ENCODE measurements at regions not wholly inside any gene's neighbourhood (a gene's known extent, or its start where the extent isn't known, plus 50 kb on each side); places are given as distances from the start of the nearest gene placed in this dataset.

DNA sequence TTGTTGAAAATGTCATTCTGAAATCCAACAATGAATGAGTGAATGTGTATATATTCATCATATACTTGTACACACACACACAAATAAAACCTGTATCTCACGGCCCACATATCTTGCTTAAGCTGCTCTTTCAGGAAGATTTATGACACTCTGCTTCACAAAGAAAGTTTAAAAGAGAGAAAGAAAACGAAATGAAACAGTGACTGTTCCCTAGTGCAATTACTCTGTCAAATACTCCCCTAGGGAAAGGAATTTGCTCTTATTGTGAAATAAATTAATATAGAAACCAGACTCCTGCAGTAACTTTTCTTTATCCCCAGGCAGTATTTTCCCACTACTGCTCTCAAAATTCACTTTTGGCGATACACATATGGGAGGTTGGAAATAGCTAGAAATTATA lies 329.1 kb downstream of the VPS13C start:
- no peak for TF ChIP-seq SP1 (IDR thresholded peaks at IDR 0.05)
- TF ChIP-seq BHLHE40 (IDR thresholded peaks at IDR 0.05; ENCODE audit: borderline replicate concordance) = no peak
- no peak for TF ChIP-seq TARDBP (IDR thresholded peaks at IDR 0.05)
- TF ChIP-seq NFRKB (IDR thresholded peaks at IDR 0.05) = no peak
- no peak for TF ChIP-seq FOXA1 (IDR thresholded peaks at IDR 0.05)
- TF ChIP-seq FOXK2 (IDR thresholded peaks at IDR 0.05) = no peak
- TF ChIP-seq HDGF (IDR thresholded peaks at IDR 0.05; ENCODE audit: borderline replicate concordance) = no peak
- no peak for TF ChIP-seq ZNF384 (IDR thresholded peaks at IDR 0.05)
- no peak for TF ChIP-seq PKNOX1 (IDR thresholded peaks at IDR 0.05)
- no peak for TF ChIP-seq ELF4 (IDR thresholded peaks at IDR 0.05)
- TF ChIP-seq SUZ12 (IDR thresholded peaks at IDR 0.05) = no peak
- TF ChIP-seq L3MBTL2 (conservative IDR thresholded peaks at IDR 0.05) = no peak
- TF ChIP-seq ARNT (IDR thresholded peaks at IDR 0.05) = no peak
- TF ChIP-seq CTBP1 (IDR thresholded peaks at IDR 0.05; ENCODE audit: borderline replicate concordance) = no peak

Data from HEK293T (cell line).